ENCODE measurements at regions not wholly inside any gene's neighbourhood (a gene's known extent, or its start where the extent isn't known, plus 50 kb on each side); places are given as distances from the start of the nearest gene placed in this dataset.

- TF ChIP-seq PATZ1 (CRISPR knock-in tag; IDR thresholded peaks at IDR 0.05; ENCODE audit: borderline replicate concordance) = no peak
- TF ChIP-seq ARNTL (CRISPR knock-in tag; IDR thresholded peaks at IDR 0.05; ENCODE audit: borderline replicate concordance, low read depth) = no peak
- no peak for TF ChIP-seq BACH2 (CRISPR knock-in tag; IDR thresholded peaks at IDR 0.05; ENCODE audit: borderline replicate concordance)
- TF ChIP-seq CSRNP3 (CRISPR knock-in tag; IDR thresholded peaks at IDR 0.05) = no peak
- no peak for TF ChIP-seq ZFP3 (CRISPR knock-in tag; IDR thresholded peaks at IDR 0.05)
- no peak for TF ChIP-seq ZNF8 (CRISPR knock-in tag; IDR thresholded peaks at IDR 0.05)
- no peak for TF ChIP-seq ZC3H10 (CRISPR knock-in tag; IDR thresholded peaks at IDR 0.05)
- no peak for TF ChIP-seq CSDC2 (CRISPR knock-in tag; IDR thresholded peaks at IDR 0.05)
- TF ChIP-seq PPARA (CRISPR knock-in tag; IDR thresholded peaks at IDR 0.05; ENCODE audit: borderline replicate concordance) = no peak
- no peak for TF ChIP-seq CREB5 (CRISPR knock-in tag; IDR thresholded peaks at IDR 0.05; ENCODE audit: low read depth)
- no peak for TF ChIP-seq ZFP30 (CRISPR knock-in tag; IDR thresholded peaks at IDR 0.05)
- no peak for TF ChIP-seq ZNF70 (CRISPR knock-in tag; IDR thresholded peaks at IDR 0.05)
Measured at GRCh38 chr13:28551498-28551895, 56.6 kb upstream of the FLT1 start.

Measured in SK-N-SH treated with all-trans-retinoic acid at 6 μM for 48 hours (cell line).